ENCODE measurements at regions not wholly inside any gene's neighbourhood (a gene's known extent, or its start where the extent isn't known, plus 50 kb on each side); places are given as distances from the start of the nearest gene placed in this dataset.

- TF ChIP-seq, protein P1, sequence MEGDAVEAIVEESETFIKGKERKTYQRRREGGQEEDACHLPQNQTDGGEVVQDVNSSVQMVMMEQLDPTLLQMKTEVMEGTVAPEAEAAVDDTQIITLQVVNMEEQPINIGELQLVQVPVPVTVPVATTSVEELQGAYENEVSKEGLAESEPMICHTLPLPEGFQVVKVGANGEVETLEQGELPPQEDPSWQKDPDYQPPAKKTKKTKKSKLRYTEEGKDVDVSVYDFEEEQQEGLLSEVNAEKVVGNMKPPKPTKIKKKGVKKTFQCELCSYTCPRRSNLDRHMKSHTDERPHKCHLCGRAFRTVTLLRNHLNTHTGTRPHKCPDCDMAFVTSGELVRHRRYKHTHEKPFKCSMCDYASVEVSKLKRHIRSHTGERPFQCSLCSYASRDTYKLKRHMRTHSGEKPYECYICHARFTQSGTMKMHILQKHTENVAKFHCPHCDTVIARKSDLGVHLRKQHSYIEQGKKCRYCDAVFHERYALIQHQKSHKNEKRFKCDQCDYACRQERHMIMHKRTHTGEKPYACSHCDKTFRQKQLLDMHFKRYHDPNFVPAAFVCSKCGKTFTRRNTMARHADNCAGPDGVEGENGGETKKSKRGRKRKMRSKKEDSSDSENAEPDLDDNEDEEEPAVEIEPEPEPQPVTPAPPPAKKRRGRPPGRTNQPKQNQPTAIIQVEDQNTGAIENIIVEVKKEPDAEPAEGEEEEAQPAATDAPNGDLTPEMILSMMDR (IDR thresholded peaks at IDR 0.05 in 4 of 5, conservative IDR thresholded peaks at IDR 0.05 in 1 of 5), result no peak
- no peak for TF ChIP-seq POLR2A (IDR thresholded peaks at IDR 0.05)
Observed at GRCh38 chr2:7835151-7835550, 846.7 kb upstream of the ID2 start.
